Spleen (tissue), 11 donors: ENCODE measurements at regions not wholly inside any gene's neighbourhood (a gene's known extent, or its start where the extent isn't known, plus 50 kb on each side); places are given as distances from the start of the nearest gene placed in this dataset.

ENCODE experiments used
- DNase-seq: peaks from one replicate; pipeline ENCODE4 v3.0.0-alpha.2; 2020
- H3K27ac ChIP-seq, 8 donors: fragments of 200-600 bp; sonication (generic) in 7 of 8; 1 replicate in 4 of 8; 2 replicates in 4 of 8; pipeline versions ENCODE4 v1.5.0 to v1.8.0; 2016 to 2021; ENCODE audit warnings: inconsistent platforms in 4 of 8, mild to moderate bottlenecking in 4 of 8, moderate library complexity in 1 of 8
- H3K27me3 ChIP-seq, 7 donors: fragments of 200-600 bp; sonication (generic) in 6 of 7; replicated peaks in 1 of 7; 1 replicate in 4 of 7; 2 replicates in 3 of 7; pipeline versions ENCODE4 v1.5.0 to v1.8.0; 2016 to 2021; ENCODE audit warnings: inconsistent platforms in 3 of 7, mild to moderate bottlenecking in 1 of 7
- H3K36me3 ChIP-seq, 6 donors: fragments of 200-600 bp; sonication (generic) in 5 of 6; 1 replicate in 4 of 6; 2 replicates in 2 of 6; pipeline versions ENCODE4 v1.5.0 to v1.8.0; 2016 to 2021; ENCODE audit warnings: inconsistent platforms in 2 of 6
- H3K4me1 ChIP-seq, 6 donors: fragments of 200-600 bp; sonication (generic) in 5 of 6; 1 replicate in 3 of 6; 2 replicates in 3 of 6; pipeline versions ENCODE4 v1.5.0 to v1.8.0; 2016 to 2021; ENCODE audit warnings: inconsistent platforms in 3 of 6
- H3K4me3 ChIP-seq, 8 donors: fragments of 200-600 bp; sonication (generic) in 7 of 8; 1 replicate in 4 of 8; 2 replicates in 4 of 8; pipeline versions ENCODE4 v1.5.0 to v1.8.0; 2016 to 2021; ENCODE audit warnings: inconsistent platforms in 4 of 8, mild to moderate bottlenecking in 4 of 8, moderate library complexity in 2 of 8
- H3K9me3 ChIP-seq, 8 donors: fragments of 200-600 bp; sonication (generic) in 7 of 8; 1 replicate in 4 of 8; 2 replicates in 4 of 8; pipeline versions ENCODE4 v1.5.0 to v1.8.0; 2016 to 2021; ENCODE audit warnings: inconsistent platforms in 4 of 8
- CTCF ChIP-seq, 11 experiments: fragments of 200-600 bp in 7 of 11; fragments of 450-650 bp in 4 of 11; sonication (generic) in 4 of 11; IDR thresholded peaks in 8 of 11; conservative IDR thresholded peaks in 3 of 11; 1 replicate in 7 of 11; 2 replicates in 4 of 11; pipeline versions ENCODE4 v1.4.0 to v1.8.0; 2016 to 2021; ENCODE audit warnings: antibody characterized with exemption in 11 of 11, inconsistent platforms in 4 of 11, mild to moderate bottlenecking in 1 of 11
- POLR2A ChIP-seq, 3 donors: fragments of 450-650 bp; IDR thresholded peaks; one replicate each; pipeline ENCODE4 v1.5.1; 2017; ENCODE audit warnings: antibody characterized with exemption in 3 of 3, mild to moderate bottlenecking in 1 of 3
- POLR2AphosphoS5 ChIP-seq, 3 donors: sonication (generic); formaldehyde crosslinking; IDR thresholded peaks; one replicate each; pipeline ENCODE4 v1.5.1; 2017; ENCODE audit warnings: antibody characterized with exemption in 3 of 3
- WGBS, 5 donors: extraction: QIAGEN DNeasy Blood & Tissue Kit in 3 of 5; methylation state at CpG; one replicate each; pipeline versions ENCODE4 v1.1.5 to v1.1.7; 2013 to 2018; 5-methylcytosine and 5-hydroxymethylcytosine counted together
- intact Hi-C: fragments of 100-400 bp; cut with DNase I; formaldehyde crosslinking; loops from one replicate; pipeline ENCODE4 v1.15.0; 2023; ENCODE audit warnings: low total_unique reads
- donor health status: healthy with polysubstance abuse.
- donor health status: DM: no; HTN: no; CAD: no; lungs with moderate emphysema.
- donor health status: DM: no; HTN: no; CAD: no.
- donor health status: Bipolar disorder and iron deficiency.
- donor health status: healthy.
- donor health status: DM: no; HTN: no; CAD: no.
- donor health status: DM: yes; HTN: yes; CAD: no.

GRCh38 chr16:50941681-50942080 is 199.8 kb downstream of the CYLD start:
- intact Hi-C loops, result no loop called here
- H3K36me3 ChIP-seq, result no peaks in the 10 kb centered on the region
- no peak overlapping the region for H3K4me3 ChIP-seq
- no peaks in the 10 kb centered on the region for H3K4me1 ChIP-seq
- no peak for DNase-seq
- 57 to 74% (median 68%) methylated on average over 6 of the region's 6 CpGs for WGBS, 5 donors
- H3K27me3 ChIP-seq, result peaks cover 0 to 19% (median 0%) of the 10 kb centered on the region in 7 donors
- TF ChIP-seq POLR2A (IDR thresholded peaks at IDR 0.05) (no peak), POLR2AphosphoS5 (IDR thresholded peaks at IDR 0.05) (no peak)
- H3K9me3 ChIP-seq, result no peaks in the 10 kb centered on the region
- H3K27ac ChIP-seq, result no peak overlapping the region

GRCh38 chr16:50940275-50940854 is 198.5 kb downstream of the CYLD start:
- Histone ChIP-seq H3K9me3 (no peaks in the 10 kb centered on the region), H3K27me3 (peaks cover 0 to 19% (median 0%) of the 10 kb centered on the region in 7 donors), H3K4me1 (no peaks in the 10 kb centered on the region), H3K4me3 (no peak overlapping the region), H3K36me3 (no peaks in the 10 kb centered on the region), H3K27ac (no peak overlapping the region)
- intact Hi-C loops, result no loop called here
- no peak for TF ChIP-seq POLR2A (IDR thresholded peaks at IDR 0.05)
- no peak for TF ChIP-seq CTCF (IDR thresholded peaks at IDR 0.05 in 8 of 11, conservative IDR thresholded peaks at IDR 0.05 in 3 of 11)
- no peak for TF ChIP-seq POLR2AphosphoS5 (IDR thresholded peaks at IDR 0.05)
- WGBS, 5 donors, result 38 to 76% (median 65%) methylated on average over 7 of the region's 7 CpGs
- DNase-seq, result no peak

GRCh38 chr16:50939356-50939755 is 197.5 kb downstream of the CYLD start:
- intact Hi-C loops, result no loop called here
- Histone ChIP-seq H3K27ac (no peak overlapping the region), H3K4me3 (no peak overlapping the region), H3K36me3 (no peaks in the 10 kb centered on the region), H3K27me3 (peaks cover 0 to 19% (median 0%) of the 10 kb centered on the region in 7 donors), H3K4me1 (no peaks in the 10 kb centered on the region), H3K9me3 (no peaks in the 10 kb centered on the region)
- 70 to 94% (median 83%) methylated on average over 2 of the region's 2 CpGs for WGBS, 5 donors
- TF ChIP-seq POLR2A (IDR thresholded peaks at IDR 0.05) (no peak), CTCF (IDR thresholded peaks at IDR 0.05 in 8 of 11, conservative IDR thresholded peaks at IDR 0.05 in 3 of 11) (no peak), POLR2AphosphoS5 (IDR thresholded peaks at IDR 0.05) (no peak)
- no peak for DNase-seq

- WGBS, 5 donors, result 61 to 77% (median 71%) methylated on average over 8 to 11 of the region's 11 CpGs
- Histone ChIP-seq H3K27ac (no peak overlapping the region), H3K9me3 (no peaks in the 10 kb centered on the region), H3K4me1 (no peaks in the 10 kb centered on the region), H3K27me3 (peaks cover 0 to 19% (median 0%) of the 10 kb centered on the region in 7 donors), H3K36me3 (no peaks in the 10 kb centered on the region), H3K4me3 (no peak overlapping the region)
- no peak for DNase-seq
- no peak for TF ChIP-seq POLR2AphosphoS5 (IDR thresholded peaks at IDR 0.05)
- TF ChIP-seq POLR2A (IDR thresholded peaks at IDR 0.05), result no peak
- no peak for TF ChIP-seq CTCF (IDR thresholded peaks at IDR 0.05 in 8 of 11, conservative IDR thresholded peaks at IDR 0.05 in 3 of 11)
- intact Hi-C loops, result no loop called here
These were observed 197.0 kb downstream of the CYLD start for GRCh38 chr16:50938932-50939331.
